Effector memory CD4-positive, alpha-beta T cell (primary cell): ENCODE measurements at regions not wholly inside any gene's neighbourhood (a gene's known extent, or its start where the extent isn't known, plus 50 kb on each side); places are given as distances from the start of the nearest gene placed in this dataset.

ENCODE experiments used
- DNase-seq, 3 donors: peaks; one replicate each; pipeline ENCODE4 v3.0.0-alpha.2; 2020
- H3K27ac ChIP-seq: 2 replicates; pipeline ENCODE4 v1.7.0; 2013; ENCODE audit warnings: mild to moderate bottlenecking, low read length, moderate library complexity; ENCODE audit not compliant: insufficient read depth, poor library complexity, severe bottlenecking
- H3K27me3 ChIP-seq: replicated peaks from 2 replicates; pipeline ENCODE4 v1.7.0; 2013; ENCODE audit warnings: mild to moderate bottlenecking, low read length; ENCODE audit not compliant: insufficient read depth, control insufficient read depth, poor library complexity, severe bottlenecking
- H3K36me3 ChIP-seq: 2 replicates; pipeline ENCODE4 v1.7.0; 2013; ENCODE audit warnings: mild to moderate bottlenecking, low read length, moderate library complexity; ENCODE audit not compliant: control insufficient read depth, insufficient read depth
- H3K4me1 ChIP-seq: 2 replicates; pipeline ENCODE4 v1.7.0; 2013; ENCODE audit warnings: low read length, mild to moderate bottlenecking; ENCODE audit not compliant: control insufficient read depth, insufficient read depth, poor library complexity, severe bottlenecking
- H3K4me3 ChIP-seq: 2 replicates; pipeline ENCODE4 v1.7.0; 2013; ENCODE audit warnings: low read length, low read depth, mild to moderate bottlenecking; ENCODE audit not compliant: insufficient read depth, poor library complexity, severe bottlenecking
- H3K9me3 ChIP-seq: 2 replicates; pipeline ENCODE4 v1.7.0; 2013; ENCODE audit warnings: mild to moderate bottlenecking, low read length, moderate library complexity; ENCODE audit not compliant: control insufficient read depth

DNA sequence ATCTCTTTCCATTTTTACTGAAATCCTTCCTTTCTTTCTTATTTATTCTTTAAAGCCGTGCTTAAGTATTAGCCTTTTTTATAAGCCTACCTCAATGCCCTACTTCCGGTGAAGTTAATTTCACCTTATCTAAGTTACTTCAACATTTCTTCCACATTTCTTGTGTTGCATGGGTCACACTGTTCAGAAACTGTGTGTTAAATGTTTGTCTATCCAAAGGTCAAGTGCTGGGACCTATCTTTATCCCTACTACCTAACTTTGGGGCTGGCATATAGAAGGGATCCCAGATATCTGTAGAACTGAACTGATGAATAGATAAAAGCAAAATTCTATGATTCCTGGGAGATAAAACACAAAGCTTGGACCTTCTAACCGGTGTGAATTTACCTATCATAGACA lies 332.3 kb upstream of the SATB1 start:
- no peaks in the 10 kb centered on the region for H3K27me3 ChIP-seq
- DNase-seq = no peak
- H3K36me3 ChIP-seq = no peaks in the 10 kb centered on the region
- no peak overlapping the region for H3K4me3 ChIP-seq
- H3K27ac ChIP-seq = no peak overlapping the region
- no peaks in the 10 kb centered on the region for H3K4me1 ChIP-seq
- H3K9me3 ChIP-seq = no peaks in the 10 kb centered on the region

DNA sequence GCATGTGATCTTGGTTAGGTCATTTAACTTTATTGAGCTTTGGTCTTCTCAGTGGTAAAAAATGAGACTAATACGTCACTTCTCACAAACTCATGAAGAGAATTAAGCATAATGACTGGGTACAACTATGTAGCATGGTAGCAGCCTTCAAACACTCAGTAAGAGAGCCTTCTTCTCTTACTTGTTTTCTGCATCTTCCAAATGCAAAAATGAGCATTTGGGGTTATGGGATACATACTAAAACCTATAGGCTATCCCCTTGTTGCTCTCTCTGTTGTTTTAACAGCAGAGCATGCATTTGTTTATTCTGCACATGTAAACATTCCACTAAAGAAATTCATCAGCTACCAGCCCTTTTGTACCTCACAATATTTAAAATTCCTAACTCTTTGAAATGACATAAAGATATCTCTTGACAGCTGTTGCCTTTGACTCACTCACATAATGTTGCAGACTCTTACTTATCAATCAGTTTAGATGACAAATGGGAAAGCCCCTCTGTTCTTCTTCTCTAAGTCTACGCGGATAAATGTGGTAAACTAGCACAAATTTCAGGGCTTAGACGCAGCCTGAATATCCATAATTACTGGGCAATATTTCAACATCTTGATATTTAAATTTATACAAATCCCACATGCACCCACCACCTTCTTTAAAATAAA lies 327.3 kb upstream of the SATB1 start:
- no peak for DNase-seq
- no peaks in the 10 kb centered on the region for H3K27me3 ChIP-seq

DNA sequence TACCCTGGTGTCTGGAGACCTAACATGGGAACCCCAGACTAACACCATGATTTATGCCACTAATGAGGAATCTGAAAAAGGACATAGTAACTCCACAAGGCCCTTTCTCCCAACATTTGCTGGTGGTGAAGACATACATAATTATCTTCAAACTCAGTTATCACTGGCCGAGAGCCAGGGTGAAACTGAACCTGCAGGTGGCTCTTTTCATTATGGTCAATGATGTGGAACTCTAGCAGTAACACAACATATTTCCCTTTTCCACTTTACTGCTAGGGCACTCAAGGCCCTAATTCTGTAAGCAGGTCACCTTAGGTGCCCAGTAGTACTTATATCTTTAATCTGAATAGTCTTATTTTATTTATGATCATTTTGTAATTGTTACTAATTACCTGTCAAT lies 326.4 kb upstream of the SATB1 start:
- Histone ChIP-seq H3K4me3 (no peak overlapping the region), H3K9me3 (no peaks in the 10 kb centered on the region), H3K4me1 (no peaks in the 10 kb centered on the region), H3K27ac (no peak overlapping the region), H3K36me3 (no peaks in the 10 kb centered on the region), H3K27me3 (no peaks in the 10 kb centered on the region)
- DNase-seq = no peak

More for the DNA sequence above, 327.3 kb upstream of the SATB1 start:
- Histone ChIP-seq H3K27ac (no peak overlapping the region), H3K4me1 (no peaks in the 10 kb centered on the region), H3K9me3 (no peaks in the 10 kb centered on the region), H3K4me3 (no peak overlapping the region), H3K36me3 (no peaks in the 10 kb centered on the region)

DNA sequence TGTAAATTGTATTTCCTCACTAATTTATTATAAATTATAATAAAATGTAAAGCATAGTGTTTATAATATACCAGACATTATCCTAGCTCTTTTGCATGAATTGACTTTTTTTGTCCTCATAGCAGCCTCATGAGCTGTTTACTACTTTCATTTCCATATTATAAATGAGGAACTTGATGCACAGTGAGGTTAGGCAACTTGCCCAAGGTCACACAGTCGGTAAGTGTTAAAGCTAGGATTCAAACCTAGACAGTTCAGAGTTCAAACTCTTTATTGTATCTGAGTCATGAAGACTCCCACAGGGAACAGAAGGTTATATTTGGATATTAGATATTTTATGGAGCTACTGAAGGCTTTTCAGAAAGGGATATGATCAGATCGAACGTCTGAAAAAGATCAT lies 322.2 kb upstream of the SATB1 start:
- no peaks in the 10 kb centered on the region for H3K9me3 ChIP-seq
- no peaks in the 10 kb centered on the region for H3K36me3 ChIP-seq
- no peak overlapping the region for H3K4me3 ChIP-seq
- no peak for DNase-seq
- H3K27me3 ChIP-seq = no peaks in the 10 kb centered on the region
- peaks cover 27% of the 10 kb centered on the region for H3K4me1 ChIP-seq
- no peak overlapping the region for H3K27ac ChIP-seq

- Histone ChIP-seq H3K4me1 (peaks cover 39% of the 10 kb centered on the region), H3K36me3 (no peaks in the 10 kb centered on the region), H3K27ac (no peak overlapping the region), H3K9me3 (no peaks in the 10 kb centered on the region), H3K27me3 (no peaks in the 10 kb centered on the region), H3K4me3 (no peak overlapping the region)
- DNase-seq = no peak
Observed at GRCh38 chr3:18745472-18745871, 320.3 kb upstream of the SATB1 start.

GRCh38 chr3:18744472-18744871 lies 319.3 kb upstream of the SATB1 start:
- Histone ChIP-seq H3K36me3 (no peaks in the 10 kb centered on the region), H3K27me3 (no peaks in the 10 kb centered on the region), H3K27ac (no peak overlapping the region), H3K9me3 (no peaks in the 10 kb centered on the region), H3K4me3 (peak overlapping the region; percentile 5), H3K4me1 (peaks cover 49% of the 10 kb centered on the region)
- DNase-seq = no peak

DNA sequence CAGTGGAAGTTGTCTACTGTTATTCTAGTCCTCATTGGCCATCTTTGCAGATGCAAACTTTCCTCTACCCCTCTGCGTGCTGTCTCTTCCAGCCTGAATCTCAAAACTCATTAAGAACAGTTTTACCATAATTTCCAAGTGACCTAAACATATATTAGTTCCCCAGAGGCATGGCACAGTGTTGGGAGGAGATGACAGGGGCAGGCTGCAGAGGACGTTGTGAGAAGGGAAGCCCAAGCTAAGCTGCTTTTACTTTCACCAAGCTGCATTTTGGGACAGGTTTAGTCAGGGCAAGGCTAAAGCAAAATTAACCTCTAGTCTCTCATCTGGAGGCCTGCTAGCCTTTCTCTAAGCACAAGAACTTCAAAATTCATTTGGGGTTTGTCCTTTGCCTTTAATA lies 318.6 kb upstream of the SATB1 start:
- Histone ChIP-seq H3K4me1 (peaks cover 55% of the 10 kb centered on the region), H3K27ac (no peak overlapping the region), H3K9me3 (no peaks in the 10 kb centered on the region), H3K4me3 (no peak overlapping the region), H3K27me3 (no peaks in the 10 kb centered on the region), H3K36me3 (no peaks in the 10 kb centered on the region)
- DNase-seq = no peak

DNA sequence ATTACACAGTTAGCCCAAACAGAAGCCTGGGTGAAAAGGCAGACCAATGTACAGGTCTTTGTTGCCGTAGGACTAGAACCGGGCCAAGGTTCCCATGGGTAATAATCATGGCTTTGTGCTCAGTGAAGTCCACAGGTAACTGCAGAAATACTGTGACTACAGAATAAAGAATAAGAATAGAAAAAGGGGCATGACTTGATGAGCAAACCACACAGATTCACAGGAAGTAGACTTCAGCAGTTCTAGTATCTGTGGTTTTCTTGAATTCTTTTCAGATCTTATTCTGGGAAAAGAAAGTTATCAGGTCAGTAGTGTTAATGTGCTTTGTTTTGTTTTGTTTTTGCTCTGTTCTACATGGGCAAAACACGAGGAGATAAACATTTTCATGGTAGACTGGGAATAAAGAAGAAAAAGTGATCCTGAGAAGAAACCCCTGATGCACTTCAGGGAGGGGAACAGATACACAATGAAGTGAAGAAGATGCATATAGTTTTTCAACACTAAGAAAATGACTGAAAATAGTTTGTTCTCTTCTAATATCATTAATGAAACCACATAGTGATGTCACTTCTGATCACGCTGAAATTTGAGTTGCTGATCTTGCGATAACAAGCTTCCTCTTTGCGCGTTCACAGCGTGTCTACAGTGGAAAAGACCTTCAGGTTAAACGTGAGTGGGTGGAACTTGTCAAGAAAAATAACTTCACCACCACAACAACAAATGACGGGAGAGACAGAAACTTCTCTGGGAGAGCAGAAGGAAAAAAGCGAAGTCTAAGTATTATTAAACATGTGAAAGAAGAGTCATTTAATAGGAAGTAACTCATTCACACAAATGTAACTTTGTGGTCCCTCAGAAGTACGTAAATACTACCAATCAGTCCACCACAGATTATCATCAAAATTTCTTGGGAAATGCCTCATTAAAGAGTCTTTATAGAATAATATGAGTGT lies 315.8 kb upstream of the SATB1 start:
- DNase-seq = peak; percentile 49 to 62 (median 57)
- peak overlapping the region; percentile 24 for H3K4me3 ChIP-seq
- no peaks in the 10 kb centered on the region for H3K36me3 ChIP-seq
- H3K9me3 ChIP-seq = no peaks in the 10 kb centered on the region
- no peaks in the 10 kb centered on the region for H3K27me3 ChIP-seq
- peak overlapping the region; percentile 66 for H3K27ac ChIP-seq
- H3K4me1 ChIP-seq = peaks cover 57% of the 10 kb centered on the region

GRCh38 chr3:18739099-18739433 lies 313.9 kb upstream of the SATB1 start:
- peaks cover 45% of the 10 kb centered on the region for H3K4me1 ChIP-seq
- no peaks in the 10 kb centered on the region for H3K9me3 ChIP-seq
- no peak for DNase-seq
- H3K27me3 ChIP-seq = no peaks in the 10 kb centered on the region
- H3K27ac ChIP-seq = no peak overlapping the region
- no peaks in the 10 kb centered on the region for H3K36me3 ChIP-seq
- no peak overlapping the region for H3K4me3 ChIP-seq

DNA sequence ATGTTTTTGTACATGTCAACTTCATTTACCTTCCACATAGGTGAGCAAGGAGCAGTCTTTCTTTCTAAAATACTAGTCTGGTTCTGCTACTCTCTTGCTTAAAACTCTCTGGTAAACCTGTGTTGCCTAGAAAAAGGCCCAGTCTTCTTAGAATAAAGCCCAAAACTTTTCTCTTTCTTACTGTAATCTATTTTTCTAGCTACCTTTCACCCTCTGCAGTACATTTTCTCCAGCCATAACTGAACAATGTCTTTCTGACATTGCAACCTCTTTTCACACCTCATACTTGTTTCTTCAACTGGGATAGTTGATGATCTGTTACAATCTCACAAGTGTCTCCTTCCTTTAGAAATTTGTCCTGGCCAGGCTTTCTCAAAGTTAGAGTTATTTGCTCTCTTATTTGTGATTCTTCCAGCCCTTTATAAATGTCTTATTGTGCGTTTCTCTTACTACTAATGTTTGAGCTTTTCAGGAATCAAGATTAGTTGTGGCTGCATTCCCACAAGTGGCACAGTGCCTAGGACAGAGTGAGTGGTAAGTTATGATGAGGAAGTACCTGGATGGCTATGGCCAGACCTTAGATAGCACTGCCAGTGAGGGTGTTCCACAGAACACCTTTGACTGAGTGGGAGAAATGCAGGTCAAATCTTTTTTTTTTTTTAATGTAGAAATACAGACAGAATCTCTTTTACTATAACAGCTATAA lies 313.4 kb upstream of the SATB1 start:
- no peak for DNase-seq
- no peak overlapping the region for H3K27ac ChIP-seq
- no peaks in the 10 kb centered on the region for H3K9me3 ChIP-seq

More for the DNA sequence above, 313.4 kb upstream of the SATB1 start:
- H3K4me3 ChIP-seq = no peak overlapping the region
- H3K27me3 ChIP-seq = no peaks in the 10 kb centered on the region
- H3K4me1 ChIP-seq = peaks cover 41% of the 10 kb centered on the region
- no peaks in the 10 kb centered on the region for H3K36me3 ChIP-seq
